GM21390 (cell line): ENCODE measurements at regions not wholly inside any gene's neighbourhood (a gene's known extent, or its start where the extent isn't known, plus 50 kb on each side); places are given as distances from the start of the nearest gene placed in this dataset.

Source experiments
- ATAC-seq: cut with Tn5 transposase; IDR thresholded peaks from one replicate; pipeline ENCODE4 v1.9.1; 2021; ENCODE audit not compliant: unreplicated experiment

DNA sequence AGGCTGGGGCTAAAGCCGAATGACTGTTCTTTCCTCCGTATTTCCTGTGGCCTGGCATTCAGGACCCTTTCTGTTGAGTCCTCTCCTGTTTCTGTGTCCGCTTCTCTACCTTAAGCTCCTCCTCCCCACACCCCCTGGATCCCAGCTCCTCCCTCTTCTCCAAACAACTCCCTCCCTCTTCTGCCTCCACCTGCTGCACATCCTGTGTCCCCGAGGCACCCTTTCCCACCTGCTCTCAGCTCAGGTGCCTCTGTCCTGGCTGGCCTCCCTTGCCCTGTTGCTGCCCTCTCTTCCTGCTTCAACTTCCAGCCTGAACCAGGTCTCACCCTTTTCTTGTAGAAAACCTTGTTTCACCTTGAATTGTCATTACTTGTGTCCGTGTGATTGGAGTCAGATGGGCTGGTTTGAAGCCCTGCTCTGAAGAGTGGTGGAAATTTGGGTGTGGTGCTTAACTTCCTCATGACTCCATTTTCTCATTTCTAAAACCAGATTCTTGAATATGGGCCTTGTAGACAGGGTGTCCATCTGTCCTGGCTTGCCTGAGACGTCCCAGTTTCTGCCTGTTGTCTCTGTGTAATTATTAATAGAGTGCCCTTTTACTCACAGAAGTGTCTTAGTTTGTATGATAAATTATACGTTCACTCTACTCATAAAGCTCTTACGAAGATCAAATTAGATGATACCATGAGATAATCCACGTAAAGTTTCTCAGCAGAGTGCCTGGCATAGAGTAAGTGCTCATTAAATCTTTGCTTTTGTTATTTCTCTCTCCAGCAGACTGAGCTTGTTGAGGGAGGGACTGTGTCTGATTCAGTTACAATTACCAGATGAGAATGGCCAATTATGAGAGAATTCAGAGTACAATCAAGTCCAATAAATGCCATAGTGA, 58.9 kb upstream of the TRABD2B start:
- ATAC-seq, result no peak

DNA sequence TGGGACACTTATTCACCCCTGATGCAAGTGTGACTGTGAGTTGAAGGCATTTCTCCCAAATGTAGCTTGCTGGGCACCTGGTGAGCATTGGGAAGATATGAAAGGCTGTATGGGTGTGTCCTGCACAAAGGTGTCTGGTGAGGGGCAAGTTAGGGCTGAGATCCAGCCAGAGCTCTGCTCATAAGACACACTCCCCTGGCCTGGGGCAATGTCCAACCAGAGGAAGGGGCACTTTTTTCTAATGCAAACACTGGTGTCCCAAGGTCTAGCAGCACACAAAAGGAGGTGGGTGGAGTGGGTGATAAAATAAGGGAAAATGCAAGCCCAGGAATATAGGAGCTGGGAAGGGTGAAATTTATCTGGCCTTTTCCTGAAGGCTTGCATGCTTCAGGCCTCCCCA, 57.0 kb upstream of the TRABD2B start:
- ATAC-seq, result no peak

DNA sequence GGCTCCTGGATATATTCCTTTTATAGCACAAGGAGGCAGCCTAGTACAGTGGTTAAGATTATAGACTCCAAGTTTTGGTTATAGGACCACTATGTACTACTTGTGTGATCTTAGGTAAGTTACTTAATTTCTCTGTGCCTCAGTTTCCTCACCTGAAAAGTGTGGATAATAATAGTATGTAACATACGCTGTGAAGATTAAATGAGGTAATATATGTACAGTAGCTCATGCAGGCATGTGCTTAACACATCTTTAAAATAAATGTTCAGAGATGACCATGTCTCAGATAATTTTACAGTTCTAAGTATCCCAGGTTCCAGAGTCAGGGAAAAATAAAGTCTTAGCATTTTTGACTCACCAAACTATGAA, 55.7 kb upstream of the TRABD2B start:
- no peak for ATAC-seq

DNA sequence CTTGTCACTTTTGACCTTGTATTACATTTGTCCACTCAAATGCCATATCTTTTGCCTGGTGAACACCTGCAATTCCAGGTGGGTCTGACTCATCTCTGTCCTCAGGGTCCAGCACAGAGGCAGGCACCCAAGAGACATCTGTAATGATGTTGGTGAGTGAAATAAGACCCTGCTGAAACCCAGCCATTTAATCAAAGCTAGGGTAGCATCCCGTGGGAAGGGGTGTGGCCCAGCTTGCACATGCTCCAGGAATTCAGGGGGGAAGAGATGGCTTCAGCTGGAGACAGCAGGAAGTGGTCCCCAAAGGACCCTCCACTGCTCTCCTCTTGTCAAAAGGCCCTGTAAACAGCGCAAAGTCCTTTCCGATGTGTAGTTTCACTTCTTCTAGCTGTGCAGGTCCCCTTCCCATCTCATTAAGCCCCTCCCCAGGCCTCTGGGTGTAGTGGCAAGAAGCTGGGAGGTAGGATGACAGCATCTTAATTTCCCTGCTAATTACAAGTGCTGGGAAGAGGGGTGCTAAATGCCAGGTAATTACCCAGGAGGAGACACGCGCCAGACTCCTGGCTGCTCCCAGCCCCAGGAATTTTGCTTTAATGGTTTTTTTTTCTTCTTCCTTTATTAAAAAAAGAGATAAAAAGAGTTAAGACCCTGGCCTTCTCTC, 54.4 kb upstream of the TRABD2B start:
- no peak for ATAC-seq

DNA sequence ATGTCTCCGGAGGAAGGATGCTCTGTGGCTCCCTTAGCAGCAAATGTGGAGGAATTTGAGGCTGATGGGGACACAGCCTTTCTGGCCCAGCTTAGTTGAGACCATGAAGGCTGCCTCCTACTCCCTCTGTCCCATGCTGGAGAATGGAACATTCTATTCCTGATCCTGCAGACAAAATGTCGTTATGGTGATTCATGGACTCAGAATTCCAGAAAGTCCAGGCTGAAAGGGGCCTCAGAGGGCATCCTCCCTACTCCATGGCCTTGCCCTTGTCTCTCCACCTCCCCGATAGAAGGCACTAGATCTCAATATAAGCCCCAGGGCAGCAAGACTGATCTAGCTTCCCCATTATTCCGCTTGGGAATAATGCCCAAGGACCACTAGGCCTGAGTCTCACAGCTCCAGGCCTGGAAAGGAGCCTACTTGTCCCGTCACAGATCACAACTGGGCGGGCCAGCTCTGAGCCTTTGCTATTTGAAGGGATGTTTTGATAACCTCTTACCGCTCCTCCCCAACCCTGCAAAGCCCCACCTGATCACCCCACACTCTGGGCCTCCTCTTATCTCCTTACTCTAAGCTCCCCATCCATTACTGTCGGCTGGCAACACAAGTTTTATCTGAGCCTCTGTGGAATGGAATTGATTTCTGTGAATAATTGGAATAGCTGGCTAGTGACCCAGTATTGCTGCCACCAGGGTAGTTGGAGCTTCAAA, 52.8 kb upstream of the TRABD2B start:
- no peak for ATAC-seq

DNA sequence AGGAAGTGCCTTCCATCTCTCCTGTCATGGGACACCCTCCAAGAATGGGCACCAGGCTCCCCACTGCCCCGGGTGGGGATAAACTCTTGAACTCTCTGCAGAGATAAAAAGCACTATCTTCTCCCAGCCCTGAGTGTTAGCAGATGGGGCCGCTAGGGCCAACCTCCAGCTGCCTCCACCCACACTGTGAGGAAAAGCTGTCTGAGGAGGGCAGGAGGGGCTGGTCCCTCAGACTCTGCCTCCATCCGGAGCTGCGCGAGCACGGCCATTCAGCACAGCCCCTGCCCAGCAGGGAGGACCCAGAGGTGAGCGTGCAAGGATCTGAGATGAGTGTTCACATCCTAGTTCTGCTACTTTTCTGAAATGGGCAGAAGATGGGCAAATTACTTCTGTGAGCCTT, 51.8 kb upstream of the TRABD2B start:
- ATAC-seq, result no peak

DNA sequence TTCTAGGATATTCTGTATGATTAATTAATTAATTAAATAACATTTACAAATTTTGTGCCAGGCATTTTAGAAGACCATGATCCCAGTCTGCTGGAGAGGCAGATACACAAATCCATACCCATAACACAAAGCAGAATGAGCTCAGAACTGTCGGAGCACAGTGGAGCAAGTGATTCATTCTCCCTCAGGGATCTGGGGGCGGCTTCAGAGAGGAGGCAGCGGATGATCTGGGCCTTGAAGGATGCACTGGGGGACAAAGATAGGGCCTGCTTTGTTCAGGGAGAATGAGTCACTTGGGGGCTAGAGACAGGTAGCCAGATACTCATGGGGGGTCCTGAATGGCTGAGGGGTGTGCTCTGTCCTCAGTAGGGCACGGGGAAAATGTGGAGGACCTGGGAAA, 50.9 kb upstream of the TRABD2B start:
- ATAC-seq, result no peak

DNA sequence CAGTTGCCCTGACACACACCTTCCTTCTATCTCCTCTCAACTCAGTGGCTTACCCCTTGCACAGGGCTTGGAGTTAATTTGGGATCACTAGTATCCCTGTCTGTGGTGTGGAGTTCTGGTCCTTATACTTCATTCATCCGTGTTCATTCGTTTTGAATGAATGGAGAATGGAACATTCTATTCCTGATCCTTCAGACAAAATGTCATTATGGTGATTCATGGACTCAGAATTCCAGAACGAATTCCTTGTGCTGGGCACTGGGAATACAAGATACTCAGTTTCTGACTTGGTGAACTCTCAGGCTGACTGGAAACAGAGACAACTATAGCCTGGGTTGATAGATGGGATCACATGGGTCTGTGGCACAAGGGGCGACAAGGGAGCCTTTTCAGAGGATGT, 49.9 kb upstream of the TRABD2B start:
- ATAC-seq, result no peak
